ENCODE measurements at regions not wholly inside any gene's neighbourhood (a gene's known extent, or its start where the extent isn't known, plus 50 kb on each side); places are given as distances from the start of the nearest gene placed in this dataset.
"Not testable (repeated sequence)": the region's sequence is repeated elsewhere in the genome, so short reads cannot be mapped to it uniquely, and the experiment has no call there.

DNA sequence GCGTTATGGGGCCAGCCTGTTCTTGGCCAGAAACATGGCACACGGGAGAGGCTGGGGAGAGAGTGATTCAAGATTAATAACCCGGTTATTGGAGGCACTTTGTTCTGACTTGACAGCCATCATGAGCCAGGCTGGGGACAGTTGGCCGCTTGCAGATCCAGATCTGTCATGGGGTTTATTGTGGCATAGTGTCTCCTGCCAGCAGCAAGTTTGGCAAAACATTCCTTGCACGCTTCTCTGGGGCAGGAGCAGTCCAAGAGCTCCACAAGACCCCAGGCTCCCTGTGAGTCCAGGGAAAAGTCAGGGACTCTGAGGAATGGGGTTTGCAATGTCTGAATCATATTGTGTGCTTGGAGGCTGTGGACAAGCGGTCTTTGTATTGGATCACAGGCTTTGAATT lies 270.4 kb downstream of the MIAT start:
- no peak for DNase-seq (ENCODE audit: low read depth)

DNA sequence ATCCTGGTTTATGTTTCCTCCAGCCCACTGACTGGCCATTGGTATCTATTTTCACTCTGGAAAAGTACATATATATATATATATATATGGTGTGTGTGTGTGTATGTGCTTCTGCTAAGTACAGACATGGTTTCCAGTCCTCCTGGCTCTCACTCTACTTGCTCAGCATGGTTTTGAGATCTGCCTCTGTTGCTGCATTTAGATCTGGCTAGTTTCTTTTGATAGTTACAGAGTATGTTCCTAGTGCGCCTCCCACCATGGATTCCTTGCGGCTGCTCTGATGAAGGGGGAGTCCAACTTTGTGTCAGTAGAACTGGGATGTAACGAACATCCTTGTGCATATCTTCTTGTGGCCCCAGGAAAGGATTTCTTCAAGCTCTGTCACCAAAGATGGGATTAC lies 274.1 kb downstream of the MIAT start:
- no peak for DNase-seq (ENCODE audit: low read depth)

DNA sequence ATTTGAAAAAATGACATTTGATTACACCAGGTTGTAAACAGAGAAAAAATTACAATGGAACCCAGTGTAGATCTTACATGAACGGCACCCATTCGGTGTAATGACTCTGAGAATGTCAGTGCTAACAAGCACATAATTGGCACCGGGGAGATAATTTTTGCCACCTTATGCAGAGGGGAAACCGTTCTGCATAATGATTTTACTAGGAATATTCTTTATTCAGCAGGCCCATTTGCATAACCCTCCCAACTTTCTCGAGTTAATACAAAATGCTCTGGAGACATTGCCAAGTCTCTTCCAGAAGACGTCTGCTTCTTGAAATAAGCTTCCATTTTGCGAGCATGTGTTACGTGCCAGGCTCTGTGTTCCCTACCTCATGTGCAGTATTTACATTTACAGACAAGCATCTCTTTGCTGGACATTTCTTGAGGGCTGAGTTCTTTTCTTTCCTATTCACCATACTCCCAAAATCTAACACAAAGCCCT lies 275.8 kb downstream of the MIAT start:
- no peak for DNase-seq (ENCODE audit: low read depth)

DNA sequence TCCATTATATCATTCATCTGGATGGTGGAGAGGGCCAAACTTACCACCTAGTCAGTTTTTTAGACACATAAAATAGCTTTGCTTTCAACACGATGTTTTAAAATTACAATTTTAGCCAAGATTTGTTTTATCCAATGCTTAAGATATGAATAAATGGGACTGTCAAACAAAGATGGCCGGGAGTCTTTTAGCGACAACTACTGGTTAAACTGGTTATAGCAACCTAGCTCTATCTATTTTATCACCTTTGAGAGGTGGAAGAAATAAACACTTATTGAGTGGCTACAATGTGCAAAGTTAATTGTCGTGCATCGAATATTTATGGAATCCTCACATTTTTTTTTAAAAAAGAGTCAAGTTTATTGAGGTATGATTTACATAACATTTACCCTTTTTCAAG lies 279.8 kb downstream of the MIAT start:
- DNase-seq (ENCODE audit: low read depth) = no peak

DNA sequence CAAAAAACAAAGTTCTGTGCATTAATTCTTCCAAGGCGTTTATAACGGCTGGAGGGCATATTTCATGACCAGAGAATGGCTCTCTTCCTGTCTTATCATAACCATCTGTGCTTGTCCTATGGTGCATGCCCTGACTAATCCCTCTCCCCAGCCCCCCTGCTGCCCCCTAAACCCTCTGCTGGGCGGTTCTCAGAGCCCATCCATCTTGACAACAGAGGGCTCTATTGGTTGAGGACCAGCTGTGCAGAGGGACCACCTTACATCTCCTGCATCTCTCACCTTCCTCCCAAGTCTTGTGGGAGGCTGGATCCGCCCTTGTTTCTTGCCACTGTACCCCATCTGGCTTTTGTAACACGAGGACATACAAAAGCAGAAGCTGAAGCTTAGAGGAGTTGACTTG lies 282.1 kb downstream of the MIAT start:
- no peak for DNase-seq (ENCODE audit: low read depth)

DNA sequence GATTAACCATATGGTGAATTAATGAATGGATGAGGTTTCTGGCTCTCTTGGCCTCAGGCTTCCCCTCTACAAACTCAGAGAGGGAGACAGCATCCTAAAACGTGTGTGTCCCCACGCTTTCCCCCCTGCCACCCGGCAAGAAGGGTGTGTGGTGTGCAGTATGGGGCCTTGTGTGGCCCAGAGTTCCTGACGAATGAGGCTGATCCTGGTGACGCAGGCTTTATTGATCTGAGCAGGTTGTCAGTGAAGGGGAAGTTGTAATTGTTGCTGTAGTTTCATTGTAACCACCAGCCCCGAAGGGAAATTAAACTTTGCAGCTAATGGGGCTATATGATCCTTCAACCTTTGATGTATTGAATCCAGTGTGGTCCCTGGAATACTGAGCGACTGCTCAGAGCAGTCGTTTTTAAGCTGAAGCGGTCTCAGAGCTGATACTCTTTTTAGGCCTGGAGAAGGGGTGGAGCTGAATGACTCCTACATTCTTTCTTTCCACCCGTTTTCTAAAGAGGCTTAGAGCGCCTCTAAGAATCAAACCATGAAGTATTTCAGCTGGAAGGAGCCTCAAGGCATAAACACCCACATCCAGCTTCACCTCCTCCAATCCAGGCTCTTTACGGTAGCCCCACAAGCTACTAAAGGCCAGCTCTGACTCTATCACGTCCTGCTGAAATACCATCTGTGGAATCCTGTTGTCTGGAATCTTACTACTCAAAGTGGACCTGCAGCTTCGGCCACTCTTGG lies 284.7 kb downstream of the MIAT start:
- no peak for DNase-seq (ENCODE audit: low read depth)

DNA sequence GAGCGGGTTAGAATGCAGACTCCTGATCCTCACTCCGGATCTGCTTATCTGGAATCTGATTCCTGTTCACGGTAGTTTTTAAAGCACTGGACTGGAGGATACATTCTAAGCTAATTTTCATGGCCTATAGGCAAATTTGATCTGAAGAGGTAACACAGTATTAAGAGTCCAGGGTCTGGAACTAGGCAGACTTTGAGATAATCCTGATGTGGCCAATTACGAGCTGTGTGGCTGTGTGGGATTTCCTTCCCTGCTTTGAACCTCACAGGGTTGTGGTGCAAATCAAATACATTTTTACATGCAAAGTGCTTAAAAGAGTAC lies 285.2 kb downstream of the MIAT start:
- no peak for DNase-seq (ENCODE audit: low read depth)

DNA sequence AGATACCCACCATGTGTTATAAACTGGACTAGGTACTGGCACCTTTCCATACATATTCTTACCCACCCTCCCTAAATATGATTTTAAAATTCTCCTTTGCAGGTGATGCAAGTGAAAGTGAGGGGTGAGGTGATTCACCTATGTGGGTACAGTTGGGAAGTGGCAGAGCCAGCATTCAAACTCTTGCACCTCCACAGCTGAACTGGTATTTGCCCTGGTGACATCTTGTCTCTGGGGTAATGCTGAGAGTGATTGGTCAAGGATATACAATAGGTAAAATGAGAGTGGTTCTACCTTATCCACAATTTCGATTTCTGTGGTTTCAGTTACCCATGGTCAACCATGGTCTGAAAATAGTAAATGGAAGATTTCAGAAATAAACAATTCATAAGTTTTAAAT lies 288.2 kb downstream of the MIAT start:
- DNase-seq (ENCODE audit: low read depth) = no peak

DNA sequence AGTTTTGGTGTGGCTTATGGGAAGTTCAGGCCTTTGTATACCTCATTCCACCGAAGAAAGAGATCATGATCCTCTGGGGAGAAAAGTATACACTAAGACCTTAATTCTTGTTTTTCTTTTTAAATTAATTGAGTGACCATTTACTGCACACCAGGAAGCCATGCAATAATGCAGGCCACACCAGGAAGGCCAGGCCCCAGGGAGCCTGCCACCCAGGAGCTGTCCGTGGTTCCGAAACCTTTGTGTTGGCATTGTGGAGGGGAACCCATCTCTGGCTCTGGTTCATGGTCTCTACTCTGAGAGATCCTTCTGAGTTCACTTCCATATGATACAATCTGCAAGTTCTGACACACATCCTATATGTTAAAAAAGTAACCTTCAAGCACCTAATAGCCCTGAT lies 291.8 kb downstream of the MIAT start:
- DNase-seq (ENCODE audit: low read depth) = no peak

DNA sequence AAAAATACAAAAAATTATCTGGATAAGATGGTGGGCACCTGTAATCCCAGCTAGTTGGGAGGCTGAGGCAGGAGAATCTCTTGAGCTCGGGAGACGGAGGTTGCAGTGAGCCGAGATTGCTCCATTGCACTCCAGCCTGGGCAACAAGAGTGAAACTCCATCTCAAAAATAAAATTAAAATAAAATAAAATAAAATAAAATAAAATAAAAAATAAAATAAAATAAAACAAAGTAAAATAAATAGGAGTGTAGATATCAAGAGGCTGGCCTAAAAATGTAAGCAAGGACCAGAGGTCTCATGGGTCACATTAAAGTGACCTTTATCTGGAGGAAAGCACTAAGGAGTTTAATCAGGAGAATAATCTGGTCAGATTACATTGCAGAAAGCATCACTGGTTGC lies 293.8 kb downstream of the MIAT start:
- not testable (repeated sequence) for DNase-seq (ENCODE audit: low read depth)

DNA sequence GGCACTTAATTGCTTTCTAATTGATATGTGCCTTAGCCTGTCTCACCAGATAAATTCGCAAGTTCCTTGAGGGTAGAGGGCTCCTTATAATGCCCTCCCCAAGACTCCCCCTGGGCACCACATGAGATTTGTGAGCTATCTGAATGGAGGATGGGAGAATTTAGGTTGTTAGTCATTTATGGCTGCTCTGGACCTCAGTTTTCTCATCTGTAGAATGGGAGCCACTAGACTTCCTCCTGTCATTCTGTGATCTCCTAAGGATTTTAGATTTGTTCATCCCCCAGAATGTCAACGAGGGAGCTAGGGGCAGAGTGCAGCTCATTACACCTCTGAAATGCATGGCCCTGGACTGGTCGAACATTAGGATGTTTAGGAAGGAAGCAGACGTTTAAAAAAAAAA lies 294.6 kb downstream of the MIAT start:
- no peak for DNase-seq (ENCODE audit: low read depth)

DNA sequence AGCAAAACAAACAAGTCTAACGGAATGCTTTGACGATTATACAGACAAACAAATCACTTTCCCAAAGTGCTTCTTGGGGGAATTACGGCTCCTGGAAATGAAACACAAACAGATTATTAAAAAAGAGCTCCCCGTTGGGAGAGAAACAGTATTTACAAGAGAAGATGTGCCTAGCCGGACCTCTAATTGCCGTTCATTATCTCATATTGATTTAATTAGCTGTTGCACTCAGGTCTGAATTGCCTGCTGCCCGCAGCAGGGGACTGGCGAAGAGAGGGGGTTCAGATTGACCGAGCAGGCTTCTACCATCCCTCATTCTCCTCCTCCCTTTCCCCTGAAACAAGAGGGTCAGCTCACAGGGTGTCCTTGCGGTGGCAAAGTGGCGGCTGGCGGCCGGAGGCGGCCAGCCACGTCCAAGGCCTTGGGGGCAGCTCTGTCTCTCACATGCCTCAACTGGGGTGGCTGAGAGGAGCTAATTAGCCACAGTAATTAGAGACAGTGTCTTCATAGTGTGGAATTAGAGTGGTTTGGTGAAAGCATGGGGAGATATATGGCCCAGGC lies 295.1 kb downstream of the MIAT start:
- DNase-seq (ENCODE audit: low read depth) = no peak

DNA sequence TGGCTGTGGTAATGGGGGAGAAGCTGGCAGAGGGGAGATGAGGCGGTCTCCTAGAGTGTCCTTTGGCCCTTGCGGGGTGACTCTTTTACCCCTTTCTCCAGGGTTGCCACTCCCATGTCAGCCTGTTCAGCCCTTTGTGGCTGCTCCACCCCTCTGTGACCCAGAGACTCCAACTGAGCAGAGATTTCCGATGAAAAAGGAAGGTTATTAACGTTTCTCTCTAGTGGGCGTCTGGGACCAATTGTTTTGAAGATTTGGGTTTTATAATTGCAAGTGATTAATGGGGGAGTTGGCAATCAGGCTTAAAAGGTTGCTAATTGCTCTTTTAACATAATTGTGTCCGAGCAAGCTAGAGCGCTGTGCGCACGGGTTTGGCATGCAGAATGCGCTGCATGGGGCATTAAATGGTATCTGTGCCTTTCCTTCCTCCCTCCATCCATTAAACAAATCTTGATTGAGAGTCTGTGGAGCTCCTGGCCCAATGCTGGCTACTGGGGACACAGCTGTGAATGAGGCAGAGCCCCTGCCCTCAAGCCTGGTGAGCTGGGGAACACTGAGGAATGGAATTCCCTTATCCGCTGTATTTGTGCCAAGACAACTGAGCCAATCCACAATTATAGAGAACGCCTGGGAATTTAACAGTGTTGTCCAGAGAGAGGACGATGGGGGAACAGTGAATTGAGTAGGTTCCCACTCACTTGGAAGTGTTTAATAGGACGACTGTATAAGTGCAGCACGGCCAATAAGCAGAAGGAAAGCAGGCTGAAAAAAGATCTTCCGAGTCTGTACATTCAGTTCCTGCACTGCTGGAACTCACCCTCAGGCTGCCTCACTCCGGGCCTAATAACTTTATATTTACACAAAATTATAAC lies 295.9 kb downstream of the MIAT start:
- DNase-seq (ENCODE audit: low read depth) = no peak

DNA sequence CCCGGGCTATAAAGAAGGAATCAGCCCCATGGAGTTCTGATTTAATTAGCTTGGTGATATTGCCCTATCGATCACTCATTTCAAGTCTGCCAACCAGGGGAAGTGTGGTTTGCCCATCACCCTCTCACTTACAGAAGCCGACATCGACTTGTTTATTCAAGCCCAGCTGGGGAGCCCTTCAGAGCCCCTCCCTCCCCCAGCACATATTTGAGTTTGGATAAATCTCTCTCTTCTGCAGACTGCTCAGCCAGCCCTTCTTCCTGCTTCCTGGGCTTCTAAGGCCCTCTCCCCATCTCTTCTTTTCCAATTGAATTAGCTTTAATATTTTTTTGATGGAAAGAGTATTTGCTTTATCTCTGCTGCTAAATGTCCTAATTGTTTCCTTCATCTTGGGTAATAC lies 299.0 kb downstream of the MIAT start:
- no peak for DNase-seq (ENCODE audit: low read depth)

DNA sequence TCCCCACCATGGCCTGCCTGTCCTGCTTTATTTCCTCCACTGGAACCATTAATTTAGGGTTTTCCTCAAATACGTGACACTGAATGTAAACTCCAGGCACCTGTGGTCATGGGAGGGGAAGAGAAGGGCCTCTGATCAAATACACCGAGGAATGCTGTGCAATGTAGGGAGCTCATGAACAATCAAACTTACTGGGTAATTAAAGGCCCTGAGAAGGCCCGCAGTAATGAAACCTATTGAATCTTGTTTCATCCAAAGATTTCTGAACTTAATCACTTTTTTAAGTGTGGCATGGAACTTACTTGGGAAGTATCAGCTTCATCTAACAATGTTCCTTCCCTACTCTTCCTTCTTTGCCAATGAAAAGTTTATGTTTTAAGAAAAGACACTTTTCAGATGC lies 299.8 kb downstream of the MIAT start:
- no peak for DNase-seq (ENCODE audit: low read depth)

DNA sequence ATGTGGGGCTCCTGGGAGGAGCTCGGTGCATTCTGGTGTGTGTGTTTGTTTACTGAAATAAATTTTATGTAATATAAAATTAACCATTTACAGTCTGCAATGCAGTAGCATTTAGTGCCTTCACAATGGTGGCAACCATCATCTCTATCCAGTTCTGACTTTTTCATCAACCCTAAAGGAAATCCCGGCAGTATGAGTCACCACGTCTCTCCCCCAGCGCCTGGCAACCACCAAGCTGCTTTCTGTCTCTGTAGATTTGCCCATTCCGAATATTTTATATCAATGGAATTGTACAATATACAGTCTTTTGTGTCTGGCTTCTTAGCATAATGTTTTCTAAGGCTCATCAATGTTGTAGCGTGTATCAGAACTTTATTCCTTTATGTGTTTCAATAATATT lies 300.5 kb downstream of the MIAT start:
- no peak for DNase-seq (ENCODE audit: low read depth)

DNA sequence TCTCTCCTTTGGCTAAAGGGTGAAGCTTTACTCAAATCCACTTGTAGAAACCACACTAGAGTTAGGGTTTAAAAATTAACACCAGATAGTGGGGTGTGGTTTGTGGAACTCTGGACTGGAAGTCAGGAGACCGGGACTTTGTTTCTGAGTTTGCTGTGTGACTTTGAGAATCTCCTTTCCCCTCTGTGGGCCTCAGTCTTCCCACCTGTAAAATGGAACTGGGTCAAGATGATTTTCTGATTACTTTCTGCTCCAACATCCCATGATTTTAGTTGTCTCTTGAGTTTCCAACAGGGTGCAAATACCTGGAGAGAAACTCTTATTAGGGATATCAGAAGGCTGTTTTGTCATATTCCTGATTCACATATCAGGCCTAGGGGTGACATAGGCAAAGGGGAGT lies 301.0 kb downstream of the MIAT start:
- no peak for DNase-seq (ENCODE audit: low read depth)

DNA sequence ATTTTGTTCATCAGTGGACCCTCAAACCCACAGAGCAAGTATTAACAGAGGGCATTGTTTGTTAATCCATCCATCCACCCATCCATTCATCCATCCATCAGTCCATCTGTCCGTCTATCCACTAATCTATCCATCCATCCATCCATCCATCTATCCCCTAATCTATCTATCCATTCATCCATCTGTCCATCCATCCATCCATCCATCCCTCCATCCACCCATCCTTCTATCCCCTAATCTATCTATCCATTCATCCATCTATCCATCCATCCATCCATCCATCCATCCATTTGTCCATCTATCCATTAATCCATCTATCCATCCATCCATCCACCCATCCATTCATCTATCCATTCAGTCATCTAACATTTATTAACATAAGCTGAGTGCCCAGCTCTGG lies 307.3 kb downstream of the MIAT start:
- no peak for DNase-seq (ENCODE audit: low read depth)

DNA sequence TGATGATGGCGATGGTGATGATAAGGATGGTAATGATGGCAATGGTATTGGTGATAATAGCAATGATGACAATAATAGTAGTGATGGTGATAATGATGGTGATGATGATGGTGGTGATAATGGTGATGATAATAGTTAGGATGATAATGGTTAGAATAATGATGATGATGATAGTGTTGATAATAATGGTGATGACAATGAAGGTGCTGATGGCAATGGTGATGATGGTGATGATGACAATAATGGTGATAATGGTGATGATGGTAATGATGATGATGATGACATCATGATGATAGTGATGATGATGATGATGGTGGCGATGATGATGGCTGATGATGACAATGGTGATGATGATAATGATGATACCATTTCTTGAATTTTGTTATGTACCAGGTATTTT lies 309.9 kb downstream of the MIAT start:
- no peak for DNase-seq (ENCODE audit: low read depth)

DNA sequence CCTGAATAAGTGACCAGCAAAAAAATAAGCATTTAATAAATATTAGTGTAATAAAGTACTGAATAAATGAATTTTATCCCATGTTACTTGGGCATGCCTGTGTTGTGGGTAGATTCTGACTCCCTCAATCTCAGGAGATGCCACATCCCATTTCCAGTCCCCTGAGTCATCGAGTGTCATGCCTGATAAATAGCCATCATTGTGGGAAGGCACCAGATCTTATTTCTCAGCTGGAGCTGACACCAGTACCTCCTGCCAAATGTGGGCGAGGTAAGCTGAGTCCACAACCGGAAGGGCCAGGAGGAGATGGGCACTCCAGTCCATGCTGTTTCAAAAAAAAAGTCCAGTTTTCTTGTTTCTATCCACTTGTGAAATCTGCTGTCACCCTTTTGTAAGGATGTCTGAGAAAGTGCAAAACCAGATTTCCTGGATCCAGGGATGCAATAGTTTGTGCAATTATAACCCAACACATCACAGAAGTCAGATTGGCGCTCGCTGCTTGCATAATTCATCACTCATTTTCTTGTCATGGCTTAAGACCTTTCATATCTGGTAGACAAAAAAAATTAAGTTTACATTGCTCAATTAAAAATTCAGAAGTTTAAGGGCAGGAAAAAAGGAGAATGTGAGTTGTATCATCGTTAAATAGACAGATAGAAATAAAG lies 311.6 kb downstream of the MIAT start:
- no peak for DNase-seq (ENCODE audit: low read depth)

DNA sequence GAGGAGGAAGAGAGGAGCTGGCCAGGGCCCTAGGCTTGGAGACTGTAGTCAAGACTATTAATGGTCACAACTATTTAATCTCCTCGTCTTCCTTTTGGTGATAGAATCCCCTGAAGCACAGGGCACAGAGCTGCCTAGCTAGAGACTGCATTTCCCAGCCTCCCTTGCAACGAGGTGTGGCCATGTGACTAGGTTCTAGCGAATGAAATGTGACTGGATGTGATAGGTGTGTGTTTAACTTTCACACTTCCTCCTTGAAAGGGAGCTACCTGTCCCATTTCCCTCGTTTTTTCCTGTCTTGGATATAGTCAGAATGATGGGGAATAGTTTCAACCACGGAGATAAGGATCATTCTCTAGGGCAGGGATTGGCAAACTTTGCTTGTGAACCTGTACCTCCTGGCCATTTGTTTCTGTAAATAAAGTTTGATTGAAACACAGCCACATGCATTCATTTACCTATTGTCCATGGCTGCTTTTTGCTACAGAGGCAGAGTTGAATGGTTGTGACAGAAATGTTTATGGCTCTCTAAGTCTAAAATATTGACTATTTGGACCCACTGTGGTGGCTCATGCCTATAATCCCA lies 313.5 kb downstream of the MIAT start:
- DNase-seq (ENCODE audit: low read depth) = no peak

DNA sequence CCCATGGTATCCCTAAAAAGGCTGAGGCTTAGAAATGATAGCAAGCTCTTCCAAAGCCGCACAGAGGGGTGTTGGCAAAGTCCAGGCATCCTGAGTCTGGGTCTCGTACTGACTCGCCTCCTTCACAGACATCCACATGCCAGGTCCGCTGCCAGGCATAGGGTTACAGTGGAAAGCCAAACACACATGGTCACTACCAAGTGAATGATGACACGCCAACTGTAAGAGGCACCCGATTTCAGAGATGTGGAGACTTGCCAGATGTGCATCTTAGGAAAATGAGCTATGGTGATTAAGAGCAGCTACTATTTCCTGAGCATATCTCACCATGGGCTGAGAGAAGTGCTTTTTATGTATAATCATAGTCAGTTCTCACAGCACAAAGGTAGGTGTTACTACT lies 314.9 kb downstream of the MIAT start:
- DNase-seq (ENCODE audit: low read depth) = no peak

All from fibroblast of the conjunctiva (primary cell).